IMR-90 (cell line): ENCODE measurements at regions not wholly inside any gene's neighbourhood (a gene's known extent, or its start where the extent isn't known, plus 50 kb on each side); places are given as distances from the start of the nearest gene placed in this dataset.

Experiments used
- CHD1 ChIP-seq: IDR thresholded peaks from 2 replicates; pipeline ENCODE4 v1.6.1; 2012; ENCODE audit warnings: low read depth, low read length, improper control_type of control experiment
- CTCF ChIP-seq: conservative IDR thresholded peaks from 2 replicates; pipeline ENCODE4 v1.5.1; 2012; ENCODE audit warnings: mild to moderate bottlenecking, low read depth, low read length, improper control_type of control experiment
- FOS ChIP-seq: fragments of 150-350 bp; IDR thresholded peaks from 2 replicates; pipeline ENCODE4 v1.6.1; 2016; ENCODE audit warnings: low read depth, low read length
- NFE2L2 ChIP-seq: fragments of 150-350 bp; IDR thresholded peaks from 2 replicates; pipeline ENCODE4 v1.6.1; 2016; ENCODE audit warnings: low read depth, mild to moderate bottlenecking, low read length
- POLR2A ChIP-seq: IDR thresholded peaks from 2 replicates; pipeline ENCODE4 v1.6.1; 2012; ENCODE audit warnings: mild to moderate bottlenecking, low read depth, low read length
- RAD21 ChIP-seq: IDR thresholded peaks from 2 replicates; pipeline ENCODE4 v1.6.1; 2012; ENCODE audit warnings: low read length, improper control_type of control experiment
- TF ChIP-seq, protein P1 (sequence below): fragments of 150-350 bp; IDR thresholded peaks from 2 replicates; pipeline ENCODE4 v1.6.1; 2016; ENCODE audit warnings: low read depth, mild to moderate bottlenecking, low read length, moderate library complexity, borderline replicate concordance

DNA sequence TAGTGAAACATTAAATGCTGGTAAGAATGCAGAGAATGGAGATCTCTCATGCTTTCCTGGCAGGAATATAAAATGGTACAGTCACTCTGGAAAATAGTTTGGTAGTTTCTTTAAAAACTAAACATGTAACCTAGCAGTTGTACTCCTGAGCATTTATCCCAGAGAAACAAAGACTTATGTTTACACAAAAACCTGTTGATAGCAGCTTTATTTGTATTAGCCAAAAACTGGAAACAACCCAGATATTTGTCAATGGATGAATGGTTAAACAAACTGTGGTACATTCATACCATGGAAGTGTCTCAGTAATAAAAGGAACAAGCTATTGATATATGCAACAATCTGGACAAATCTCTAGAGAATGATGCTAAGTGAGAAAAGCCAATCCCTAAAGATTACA lies 81.7 kb upstream of the CTAGE1 start:
- TF ChIP-seq CTCF, result no peak
- no peak for TF ChIP-seq RAD21
- TF ChIP-seq POLR2A, result no peak
- TF ChIP-seq, protein P1, sequence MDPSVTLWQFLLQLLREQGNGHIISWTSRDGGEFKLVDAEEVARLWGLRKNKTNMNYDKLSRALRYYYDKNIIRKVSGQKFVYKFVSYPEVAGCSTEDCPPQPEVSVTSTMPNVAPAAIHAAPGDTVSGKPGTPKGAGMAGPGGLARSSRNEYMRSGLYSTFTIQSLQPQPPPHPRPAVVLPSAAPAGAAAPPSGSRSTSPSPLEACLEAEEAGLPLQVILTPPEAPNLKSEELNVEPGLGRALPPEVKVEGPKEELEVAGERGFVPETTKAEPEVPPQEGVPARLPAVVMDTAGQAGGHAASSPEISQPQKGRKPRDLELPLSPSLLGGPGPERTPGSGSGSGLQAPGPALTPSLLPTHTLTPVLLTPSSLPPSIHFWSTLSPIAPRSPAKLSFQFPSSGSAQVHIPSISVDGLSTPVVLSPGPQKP, result no peak
- TF ChIP-seq NFE2L2, result no peak
- TF ChIP-seq FOS, result no peak
- no peak for TF ChIP-seq CHD1
